HepG2 (cell line): ENCODE measurements at regions not wholly inside any gene's neighbourhood (a gene's known extent, or its start where the extent isn't known, plus 50 kb on each side); places are given as distances from the start of the nearest gene placed in this dataset.

Experiments used
- BATF2 ChIP-seq: sonication (generic); formaldehyde crosslinking; IDR thresholded peaks from 2 replicates; pipeline ENCODE4 v1.8.0; 2022; ENCODE audit warnings: mild to moderate bottlenecking, missing genetic modification reagents, moderate library complexity
- BHLHE40 ChIP-seq: IDR thresholded peaks from 2 replicates; pipeline ENCODE4 v1.6.1; 2011; ENCODE audit warnings: low read length, improper control_type of control experiment
- FOXA1 ChIP-seq, 2 experiments: fragments of 450-650 bp in 1 of 2; sonication (generic) in 1 of 2; formaldehyde crosslinking in 1 of 2; IDR thresholded peaks; 2 replicates each; pipeline versions ENCODE4 v1.4.0 to v1.6.1; 2016 to 2020; ENCODE audit warnings: missing genetic modification reagents in 1 of 2
- FOXK1 ChIP-seq: sonication (generic); formaldehyde crosslinking; IDR thresholded peaks from 2 replicates; pipeline ENCODE4 v1.4.0; 2020; ENCODE audit warnings: low read depth, missing genetic modification reagents, borderline replicate concordance
- GPBP1L1 ChIP-seq: sonication (generic); formaldehyde crosslinking; IDR thresholded peaks from 2 replicates; pipeline ENCODE4 v1.5.0; 2020; ENCODE audit warnings: mild to moderate bottlenecking, missing genetic modification reagents
- IRF2 ChIP-seq: IDR thresholded peaks from 2 replicates; pipeline ENCODE4 v1.6.1; 2018; ENCODE audit warnings: missing genetic modification reagents, missing compliant biosample characterization
- JUND ChIP-seq: sonication (generic); formaldehyde crosslinking; IDR thresholded peaks from 2 replicates; pipeline ENCODE4 v1.8.0; 2022; ENCODE audit warnings: mild to moderate bottlenecking, missing genetic modification reagents
- MAFF ChIP-seq: IDR thresholded peaks from 2 replicates; pipeline ENCODE4 v1.6.1; 2011; ENCODE audit warnings: low read depth, low read length, improper control_type of control experiment
- MTERF4 ChIP-seq: sonication (generic); formaldehyde crosslinking; IDR thresholded peaks from 2 replicates; pipeline ENCODE4 v1.8.0; 2023; ENCODE audit warnings: mild to moderate bottlenecking, missing genetic modification reagents
- NCOR1 ChIP-seq: fragments of 200-600 bp; sonication (generic); IDR thresholded peaks from 2 replicates; pipeline ENCODE4 v1.7.0; 2017; ENCODE audit warnings: antibody characterized with exemption, low read length, borderline replicate concordance
- NKX3-1 ChIP-seq: sonication (generic); formaldehyde crosslinking; IDR thresholded peaks from 2 replicates; pipeline ENCODE4 v1.5.0; 2020; ENCODE audit warnings: missing genetic modification reagents
- PREB ChIP-seq: sonication (generic); formaldehyde crosslinking; IDR thresholded peaks from 2 replicates; pipeline ENCODE4 v1.4.0; 2020; ENCODE audit warnings: missing genetic modification reagents
- SAFB2 ChIP-seq: sonication (generic); formaldehyde crosslinking; IDR thresholded peaks from 2 replicates; pipeline ENCODE4 v1.5.1; 2020; ENCODE audit warnings: missing genetic modification reagents, low read depth, mild to moderate bottlenecking, borderline replicate concordance
- SAP130 ChIP-seq: IDR thresholded peaks from 2 replicates; pipeline ENCODE4 v1.6.1; 2016; ENCODE audit warnings: low read depth
- SIX4 ChIP-seq: sonication (generic); formaldehyde crosslinking; IDR thresholded peaks from 2 replicates; pipeline ENCODE4 v1.4.0; 2020; ENCODE audit warnings: missing genetic modification reagents
- SOX13 ChIP-seq, 3 experiments: fragments of 450-650 bp in 1 of 3; sonication (generic) in 1 of 3; formaldehyde crosslinking in 1 of 3; IDR thresholded peaks in 2 of 3; conservative IDR thresholded peaks in 1 of 3; 2 replicates each; pipeline versions ENCODE4 v1.5.0 to v1.6.1; 2016 to 2020; ENCODE audit warnings: antibody characterized with exemption in 1 of 3, mild to moderate bottlenecking in 1 of 3, missing compliant biosample characterization in 1 of 3, missing genetic modification reagents in 1 of 3, moderate library complexity in 1 of 3
- TFE3 ChIP-seq: IDR thresholded peaks from 2 replicates; pipeline ENCODE4 v1.6.1; 2016
- U2AF1 ChIP-seq: fragments of 200-400 bp; formaldehyde crosslinking; optimal IDR thresholded peaks from 2 replicates; pipeline ENCODE3; 2017; ENCODE audit warnings: mild to moderate bottlenecking, low read depth, low read length
- USF2 ChIP-seq, 2 experiments: sonication (generic) in 1 of 2; formaldehyde crosslinking in 1 of 2; IDR thresholded peaks; 2 replicates each; pipeline versions ENCODE4 v1.5.1 to v1.6.1; 2011 to 2020; ENCODE audit warnings: borderline replicate concordance in 1 of 2, low read depth in 1 of 2, low read length in 1 of 2, mild to moderate bottlenecking in 1 of 2, missing genetic modification reagents in 1 of 2, moderate library complexity in 1 of 2
- ZBTB46 ChIP-seq: sonication (generic); formaldehyde crosslinking; IDR thresholded peaks from 2 replicates; pipeline ENCODE4 v1.4.0; 2020; ENCODE audit warnings: mild to moderate bottlenecking, missing genetic modification reagents, borderline replicate concordance

- TF ChIP-seq PREB (CRISPR knock-in tag) (no peak), BHLHE40 (no peak), U2AF1 (no peak), MAFF (no peak), ZBTB46 (no peak), SIX4 (no peak), FOXK1 (CRISPR knock-in tag) (0 out of 2 replicates have a peak, but pooled peaks have one; percentile 34), SAFB2 (CRISPR knock-in tag) (no peak), IRF2 (peak; percentile 79), MTERF4 (CRISPR knock-in tag) (no peak), NCOR1 (no peak), FOXA1 (IDR thresholded peaks at IDR 0.05) (no peak), FOXA1 (CRISPR knock-in tag; IDR thresholded peaks at IDR 0.05) (peak; percentile 64), TFE3 (CRISPR knock-in tag) (peak; percentile 61), USF2 (IDR thresholded peaks at IDR 0.05; ENCODE audit: low read depth, low read length) (peak; percentile 44; the same call in 1 of the 2 replicates), USF2 (CRISPR knock-in tag; IDR thresholded peaks at IDR 0.05; ENCODE audit: borderline replicate concordance) (peak; percentile 60; the same call in 1 of the 2 replicates), SAP130 (peak; percentile 46; the same call in 1 of the 2 replicates), GPBP1L1 (CRISPR knock-in tag) (no peak), SOX13 (IDR thresholded peaks at IDR 0.05) (no peak), SOX13 (CRISPR knock-in tag; conservative IDR thresholded peaks at IDR 0.05 in 1 of 2, IDR thresholded peaks at IDR 0.05 in 1 of 2) (no peak), JUND (CRISPR knock-in tag) (no peak), NKX3-1 (CRISPR knock-in tag) (no peak), BATF2 (CRISPR knock-in tag) (no peak)
Observed at GRCh38 chr2:75390169-75390568, 170.6 kb downstream of the EVA1A start (continued).
